ENCODE measurements at regions not wholly inside any gene's neighbourhood (a gene's known extent, or its start where the extent isn't known, plus 50 kb on each side); places are given as distances from the start of the nearest gene placed in this dataset.

DNA sequence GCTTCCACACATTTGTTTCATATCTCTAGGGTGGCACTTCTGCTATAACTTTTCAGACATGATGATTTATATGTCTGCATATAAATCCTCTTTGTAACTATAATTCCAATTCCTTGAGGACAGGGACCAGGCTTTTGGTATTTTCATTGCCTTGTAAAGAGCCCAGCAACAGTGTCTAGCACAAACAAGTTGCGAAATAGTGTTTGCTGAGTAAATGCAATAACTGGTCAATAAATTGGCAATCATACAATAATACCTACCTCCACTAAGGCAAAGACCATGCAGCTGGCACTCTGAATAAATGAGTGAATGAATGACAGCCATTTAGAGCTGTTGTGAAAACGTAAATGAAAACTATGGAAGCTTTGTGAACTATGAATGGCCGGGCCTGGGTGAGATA, 564.0 kb upstream of the ZNF462 start:
- DNase-seq (ENCODE audit: low read depth, low spot score): no peak
- Histone ChIP-seq H3K36me3 (ENCODE audit: insufficient read depth, insufficient read length, low read length) (no peaks in the 10 kb centered on the region), H3K9ac (ENCODE audit: insufficient read length, low read depth) (no peak overlapping the region), H3K4me1 (ENCODE audit: insufficient read depth, insufficient read length) (no peaks in the 10 kb centered on the region), H3K9me3 (ENCODE audit: insufficient read depth, low read length) (no peaks in the 10 kb centered on the region), H3K4me3 (ENCODE audit: insufficient read length, low read depth) (no peak overlapping the region), H3K27me3 (ENCODE audit: insufficient read depth, insufficient read length) (no peaks in the 10 kb centered on the region)
- no peak for TF ChIP-seq YY1 (IDR thresholded peaks at IDR 0.05; ENCODE audit: insufficient read depth, insufficient read length)
- no peak for TF ChIP-seq SUZ12 (IDR thresholded peaks at IDR 0.05; ENCODE audit: extremely low read depth, insufficient read depth, insufficient read length)
- TF ChIP-seq ZNF274 (IDR thresholded peaks at IDR 0.05; ENCODE audit: low read depth, low read length): no peak

DNA sequence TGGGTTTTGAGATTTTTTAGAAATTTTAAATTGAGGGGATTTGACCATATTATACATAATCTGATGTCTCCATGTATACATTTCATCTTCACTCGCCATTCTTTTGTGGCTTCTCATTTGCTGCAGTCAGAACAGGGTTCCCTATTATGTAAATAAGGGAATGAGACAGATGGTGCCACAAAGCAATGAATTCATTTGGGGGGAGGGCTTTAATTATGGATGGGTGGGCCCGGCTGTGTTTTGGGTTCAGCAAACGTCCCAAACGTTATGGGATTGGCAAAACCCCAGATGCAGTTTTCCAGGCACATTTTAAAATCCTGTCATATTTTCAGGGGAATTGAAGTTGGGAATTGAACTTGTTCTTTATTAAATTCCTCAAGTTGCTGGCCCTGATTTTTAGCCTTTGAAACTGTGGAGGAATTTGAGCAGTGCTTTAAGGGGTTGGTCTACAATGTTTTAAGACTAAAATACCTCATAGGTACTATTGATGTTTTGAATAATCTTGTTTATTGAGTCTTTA, 558.5 kb upstream of the ZNF462 start:
- Histone ChIP-seq H3K9me3 (ENCODE audit: insufficient read depth, low read length) (no peaks in the 10 kb centered on the region), H3K27me3 (ENCODE audit: insufficient read depth, insufficient read length) (no peaks in the 10 kb centered on the region), H3K4me1 (ENCODE audit: insufficient read depth, insufficient read length) (no peaks in the 10 kb centered on the region), H3K36me3 (ENCODE audit: insufficient read depth, insufficient read length, low read length) (no peaks in the 10 kb centered on the region), H3K4me3 (ENCODE audit: insufficient read length, low read depth) (no peak overlapping the region), H3K9ac (ENCODE audit: insufficient read length, low read depth) (no peak overlapping the region)
- DNase-seq (ENCODE audit: low read depth, low spot score): no peak
- no peak for TF ChIP-seq ZNF274 (IDR thresholded peaks at IDR 0.05; ENCODE audit: low read depth, low read length)
- TF ChIP-seq YY1 (IDR thresholded peaks at IDR 0.05; ENCODE audit: insufficient read depth, insufficient read length): no peak
- TF ChIP-seq SUZ12 (IDR thresholded peaks at IDR 0.05; ENCODE audit: extremely low read depth, insufficient read depth, insufficient read length): no peak

DNA sequence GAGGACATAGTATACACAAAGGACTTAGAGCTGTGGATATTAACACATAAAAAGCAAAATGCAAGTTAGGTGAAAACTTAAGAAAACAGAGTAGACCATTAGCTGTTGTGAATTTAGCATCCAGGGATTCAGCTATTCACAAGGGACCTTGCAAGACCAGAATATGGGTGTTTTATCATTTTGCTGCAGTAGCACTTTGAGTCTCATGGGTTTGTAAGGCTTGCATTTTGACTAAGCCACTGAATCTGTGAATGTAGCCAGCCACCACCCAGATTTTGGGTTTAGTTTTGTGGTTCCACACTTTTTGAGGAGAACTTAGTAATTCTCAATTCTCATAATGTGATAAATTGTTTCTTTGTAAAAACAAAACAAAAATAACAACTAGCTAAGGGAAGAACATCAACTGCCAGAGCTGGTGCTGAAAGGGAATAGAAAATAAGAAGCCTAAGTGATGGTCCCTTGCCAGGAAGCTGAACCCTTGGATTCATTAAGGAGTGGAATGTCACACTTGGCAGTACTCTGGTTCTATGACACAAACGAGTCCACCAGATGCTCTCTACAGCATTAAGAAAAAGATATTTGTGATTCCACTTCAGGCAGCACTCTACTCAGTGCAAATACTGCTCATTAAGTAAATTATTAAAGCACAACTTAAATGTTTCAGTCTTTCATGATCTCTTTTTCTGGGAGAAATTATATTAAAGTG, 557.4 kb upstream of the ZNF462 start:
- no peak overlapping the region for H3K9ac ChIP-seq (ENCODE audit: insufficient read length, low read depth)
- H3K9me3 ChIP-seq (ENCODE audit: insufficient read depth, low read length): no peaks in the 10 kb centered on the region; the same call in 1 of the 2 replicates
- H3K4me1 ChIP-seq (ENCODE audit: insufficient read depth, insufficient read length): no peaks in the 10 kb centered on the region
- no peak overlapping the region for H3K4me3 ChIP-seq (ENCODE audit: insufficient read length, low read depth)
- DNase-seq (ENCODE audit: low read depth, low spot score): no peak
- H3K36me3 ChIP-seq (ENCODE audit: insufficient read depth, insufficient read length, low read length): no peaks in the 10 kb centered on the region
- no peaks in the 10 kb centered on the region for H3K27me3 ChIP-seq (ENCODE audit: insufficient read depth, insufficient read length)
- TF ChIP-seq YY1 (IDR thresholded peaks at IDR 0.05; ENCODE audit: insufficient read depth, insufficient read length) (no peak), ZNF274 (IDR thresholded peaks at IDR 0.05; ENCODE audit: low read depth, low read length) (no peak), SUZ12 (IDR thresholded peaks at IDR 0.05; ENCODE audit: extremely low read depth, insufficient read depth, insufficient read length) (no peak)

DNA sequence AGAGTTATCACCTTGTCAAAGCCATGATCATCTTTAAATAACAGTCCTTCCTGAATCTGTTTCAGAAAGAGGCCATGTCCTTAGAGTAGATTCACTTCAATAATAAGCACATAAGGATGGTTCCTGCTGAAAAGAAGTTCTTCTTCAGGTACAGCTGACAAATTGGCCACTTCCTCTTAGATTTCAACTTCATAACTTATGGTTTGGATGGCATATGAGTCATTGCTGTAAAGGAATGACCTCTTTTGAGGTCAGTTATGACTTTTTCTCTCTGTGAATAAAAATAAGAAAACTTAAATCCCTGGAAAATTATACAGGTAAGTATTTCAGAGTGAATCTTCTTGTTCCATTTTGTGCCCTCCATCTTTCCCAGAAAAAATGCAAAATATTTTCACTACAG, 555.3 kb upstream of the ZNF462 start:
- no peak overlapping the region for H3K4me3 ChIP-seq (ENCODE audit: insufficient read length, low read depth)
- no peaks in the 10 kb centered on the region for H3K4me1 ChIP-seq (ENCODE audit: insufficient read depth, insufficient read length)

DNA sequence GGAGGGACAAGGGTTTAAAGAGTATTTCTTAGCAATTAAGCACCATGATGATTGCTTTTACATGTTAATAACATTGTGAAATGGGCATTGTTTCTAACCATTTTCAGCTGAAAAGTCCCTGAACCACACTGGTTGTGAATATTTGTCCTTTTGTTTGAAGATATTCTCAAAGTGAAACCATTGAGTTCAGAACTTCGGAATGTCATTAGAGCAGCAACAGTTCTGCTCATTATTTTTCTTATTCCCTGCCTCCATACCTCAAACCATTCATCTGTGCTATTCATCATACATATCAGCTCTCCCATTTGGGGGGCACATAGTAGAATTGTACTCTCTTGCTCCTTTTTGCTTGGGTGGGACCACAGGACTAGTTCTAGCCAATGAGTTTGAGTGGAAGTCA, 553.0 kb upstream of the ZNF462 start:
- no peaks in the 10 kb centered on the region for H3K27me3 ChIP-seq (ENCODE audit: insufficient read depth, insufficient read length)
- TF ChIP-seq SUZ12 (IDR thresholded peaks at IDR 0.05; ENCODE audit: extremely low read depth, insufficient read depth, insufficient read length) (no peak), YY1 (IDR thresholded peaks at IDR 0.05; ENCODE audit: insufficient read depth, insufficient read length) (no peak), ZNF274 (IDR thresholded peaks at IDR 0.05; ENCODE audit: low read depth, low read length) (no peak)
- H3K4me1 ChIP-seq (ENCODE audit: insufficient read depth, insufficient read length): no peaks in the 10 kb centered on the region
- no peak for DNase-seq (ENCODE audit: low read depth, low spot score)
- no peak overlapping the region for H3K4me3 ChIP-seq (ENCODE audit: insufficient read length, low read depth)
- no peaks in the 10 kb centered on the region; the same call in 1 of the 2 replicates for H3K9me3 ChIP-seq (ENCODE audit: insufficient read depth, low read length)
- no peak overlapping the region for H3K9ac ChIP-seq (ENCODE audit: insufficient read length, low read depth)
- H3K36me3 ChIP-seq (ENCODE audit: insufficient read depth, insufficient read length, low read length): no peaks in the 10 kb centered on the region

More for the DNA sequence above, 555.3 kb upstream of the ZNF462 start:
- no peaks in the 10 kb centered on the region; the same call in 1 of the 2 replicates for H3K9me3 ChIP-seq (ENCODE audit: insufficient read depth, low read length)
- H3K36me3 ChIP-seq (ENCODE audit: insufficient read depth, insufficient read length, low read length): no peaks in the 10 kb centered on the region
- TF ChIP-seq ZNF274 (IDR thresholded peaks at IDR 0.05; ENCODE audit: low read depth, low read length) (no peak), SUZ12 (IDR thresholded peaks at IDR 0.05; ENCODE audit: extremely low read depth, insufficient read depth, insufficient read length) (no peak), YY1 (IDR thresholded peaks at IDR 0.05; ENCODE audit: insufficient read depth, insufficient read length) (no peak)
- no peak overlapping the region for H3K9ac ChIP-seq (ENCODE audit: insufficient read length, low read depth)
- H3K27me3 ChIP-seq (ENCODE audit: insufficient read depth, insufficient read length): no peaks in the 10 kb centered on the region
- no peak for DNase-seq (ENCODE audit: low read depth, low spot score)

DNA sequence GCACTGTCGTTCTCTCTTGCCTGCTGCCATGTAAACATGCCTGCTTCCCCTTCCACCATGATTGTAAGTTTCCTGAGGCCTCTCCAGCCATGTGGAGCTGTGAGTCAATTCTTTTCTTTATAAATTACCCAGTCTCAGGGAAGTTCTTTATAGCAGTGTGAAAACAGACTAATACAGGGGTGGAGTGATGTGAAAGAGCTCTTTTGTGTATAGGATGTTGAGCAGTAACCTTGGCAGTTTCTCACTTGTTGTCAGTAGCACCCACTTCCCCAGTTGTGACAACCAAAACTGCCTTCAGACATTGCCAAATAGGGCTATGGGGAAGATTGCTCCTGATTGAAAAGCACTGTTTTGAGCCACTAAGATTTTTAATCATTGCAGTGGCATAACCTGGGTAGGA, 552.2 kb upstream of the ZNF462 start:
- Histone ChIP-seq H3K36me3 (ENCODE audit: insufficient read depth, insufficient read length, low read length) (no peaks in the 10 kb centered on the region), H3K4me1 (ENCODE audit: insufficient read depth, insufficient read length) (no peaks in the 10 kb centered on the region), H3K9ac (ENCODE audit: insufficient read length, low read depth) (no peak overlapping the region), H3K4me3 (ENCODE audit: insufficient read length, low read depth) (no peak overlapping the region), H3K9me3 (ENCODE audit: insufficient read depth, low read length) (no peaks in the 10 kb centered on the region; the same call in 1 of the 2 replicates), H3K27me3 (ENCODE audit: insufficient read depth, insufficient read length) (no peaks in the 10 kb centered on the region)
- TF ChIP-seq YY1 (IDR thresholded peaks at IDR 0.05; ENCODE audit: insufficient read depth, insufficient read length) (no peak), SUZ12 (IDR thresholded peaks at IDR 0.05; ENCODE audit: extremely low read depth, insufficient read depth, insufficient read length) (no peak), ZNF274 (IDR thresholded peaks at IDR 0.05; ENCODE audit: low read depth, low read length) (no peak)
- no peak for DNase-seq (ENCODE audit: low read depth, low spot score)

DNA sequence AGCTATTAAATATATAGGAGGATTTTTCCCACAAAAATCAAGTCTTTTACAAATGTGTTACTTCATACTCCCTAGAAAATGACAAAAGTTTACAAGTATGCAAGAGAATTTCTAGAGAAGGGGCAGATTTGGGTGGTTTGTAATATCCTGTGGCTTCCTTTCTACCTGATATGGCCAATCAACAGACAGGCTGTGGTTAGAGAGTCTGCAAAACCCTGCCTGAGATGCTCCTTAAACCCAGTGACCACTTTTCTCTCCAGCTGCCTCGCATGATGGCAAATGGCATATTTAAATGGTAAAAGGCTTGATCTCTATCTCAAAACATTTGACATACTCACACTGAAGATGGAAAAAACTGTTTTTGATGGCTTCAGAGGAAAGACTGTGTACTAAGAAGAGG, 550.1 kb upstream of the ZNF462 start:
- no peaks in the 10 kb centered on the region; the same call in 1 of the 2 replicates for H3K9me3 ChIP-seq (ENCODE audit: insufficient read depth, low read length)
- H3K4me1 ChIP-seq (ENCODE audit: insufficient read depth, insufficient read length): no peaks in the 10 kb centered on the region
- no peaks in the 10 kb centered on the region for H3K36me3 ChIP-seq (ENCODE audit: insufficient read depth, insufficient read length, low read length)
- no peak overlapping the region for H3K4me3 ChIP-seq (ENCODE audit: insufficient read length, low read depth)
- no peaks in the 10 kb centered on the region for H3K27me3 ChIP-seq (ENCODE audit: insufficient read depth, insufficient read length)
- no peak overlapping the region for H3K9ac ChIP-seq (ENCODE audit: insufficient read length, low read depth)
- DNase-seq (ENCODE audit: low read depth, low spot score): no peak
- TF ChIP-seq ZNF274 (IDR thresholded peaks at IDR 0.05; ENCODE audit: low read depth, low read length): no peak
- TF ChIP-seq SUZ12 (IDR thresholded peaks at IDR 0.05; ENCODE audit: extremely low read depth, insufficient read depth, insufficient read length): no peak
- TF ChIP-seq YY1 (IDR thresholded peaks at IDR 0.05; ENCODE audit: insufficient read depth, insufficient read length): no peak
